BLaER1 (cell line): ENCODE measurements at regions not wholly inside any gene's neighbourhood (a gene's known extent, or its start where the extent isn't known, plus 50 kb on each side); places are given as distances from the start of the nearest gene placed in this dataset.

Experiments
- H3K27ac ChIP-seq: shearing (Covaris generic); formaldehyde crosslinking; 2 replicates; pipeline ENCODE4 v1.8.1; 2022
- H3K27me3 ChIP-seq: shearing (Covaris generic); formaldehyde crosslinking; 2 replicates; pipeline ENCODE4 v1.8.1; 2022
- H3K36me3 ChIP-seq: shearing (Covaris generic); formaldehyde crosslinking; 2 replicates; pipeline ENCODE4 v1.8.1; 2022
- H3K4me1 ChIP-seq: shearing (Covaris generic); formaldehyde crosslinking; 2 replicates; pipeline ENCODE4 v1.8.1; 2022
- H3K4me2 ChIP-seq: shearing (Covaris generic); formaldehyde crosslinking; 2 replicates; pipeline ENCODE4 v1.8.1; 2022
- H3K4me3 ChIP-seq: shearing (Covaris generic); formaldehyde crosslinking; 2 replicates; pipeline ENCODE4 v1.8.1; 2022
- H3K9ac ChIP-seq: shearing (Covaris generic); formaldehyde crosslinking; 2 replicates; pipeline ENCODE4 v1.8.1; 2022
- H3K9me3 ChIP-seq: shearing (Covaris generic); formaldehyde crosslinking; 2 replicates; pipeline ENCODE4 v1.8.1; 2022
- H4K20me1 ChIP-seq: shearing (Covaris generic); formaldehyde crosslinking; 2 replicates; pipeline ENCODE4 v1.8.1; 2022
- Cebpa-rat ChIP-seq: shearing (Covaris generic); IDR thresholded peaks from 2 replicates; pipeline ENCODE4 v1.8.1; 2022

GRCh38 chr16:65981057-65981456 lies 385.4 kb upstream of the CDH5 start:
- TF ChIP-seq Cebpa-rat: no peak
- no peak overlapping the region for H3K4me2 ChIP-seq

DNA sequence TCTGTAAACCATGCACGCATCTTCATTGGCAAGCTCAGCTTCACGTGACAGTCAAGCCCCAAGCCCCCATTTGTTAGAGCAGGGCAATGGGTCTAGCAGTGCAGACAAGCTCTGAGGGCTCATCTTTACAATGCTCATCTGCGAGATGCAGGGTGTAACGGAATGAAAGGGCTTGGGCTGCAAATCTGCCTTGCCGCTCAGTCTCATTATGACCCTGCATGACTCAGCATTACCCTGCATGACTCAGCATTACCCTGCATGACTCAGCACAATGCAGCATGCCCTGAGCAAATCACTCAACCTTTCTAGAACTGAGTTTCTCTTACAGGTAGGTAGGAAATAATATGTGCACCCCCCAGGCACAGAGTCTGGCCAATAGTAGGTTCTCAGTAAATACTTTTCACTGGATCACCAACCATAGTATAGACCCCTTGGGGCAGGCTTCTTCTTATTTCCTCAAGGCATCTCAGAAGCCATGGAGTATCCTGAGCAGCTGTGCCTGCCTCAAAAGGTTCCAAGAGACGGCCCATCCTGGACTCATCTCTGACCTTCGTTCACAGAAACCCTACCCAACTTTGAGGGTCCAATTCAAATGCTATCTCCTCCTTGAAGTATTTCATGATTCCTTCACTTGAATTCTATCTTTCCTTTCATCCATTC lies 391.3 kb upstream of the CDH5 start:
- no peak overlapping the region for H3K4me3 ChIP-seq
- peaks cover 25% of the 10 kb centered on the region for H3K9me3 ChIP-seq
- no peak overlapping the region for H3K27ac ChIP-seq
- no peaks in the 10 kb centered on the region for H3K27me3 ChIP-seq
- no peak overlapping the region for H3K9ac ChIP-seq
- H3K4me1 ChIP-seq: peaks cover 16% of the 10 kb centered on the region
- no peaks in the 10 kb centered on the region for H3K36me3 ChIP-seq
- TF ChIP-seq Cebpa-rat: no peak
- H3K4me2 ChIP-seq: no peak overlapping the region
- no peaks in the 10 kb centered on the region for H4K20me1 ChIP-seq

More at GRCh38 chr16:65981057-65981456, 385.4 kb upstream of the CDH5 start:
- H3K9ac ChIP-seq: no peak overlapping the region
- H3K36me3 ChIP-seq: no peaks in the 10 kb centered on the region
- no peaks in the 10 kb centered on the region for H3K27me3 ChIP-seq
- H3K9me3 ChIP-seq: peaks cover 9% of the 10 kb centered on the region
- H3K4me1 ChIP-seq: no peaks in the 10 kb centered on the region
- no peak overlapping the region for H3K27ac ChIP-seq
- no peaks in the 10 kb centered on the region for H4K20me1 ChIP-seq
- H3K4me3 ChIP-seq: no peak overlapping the region

GRCh38 chr16:65967376-65967775 lies 399.1 kb upstream of the CDH5 start:
- Histone ChIP-seq H3K27me3 (no peaks in the 10 kb centered on the region), H3K36me3 (no peaks in the 10 kb centered on the region), H3K27ac (no peak overlapping the region), H3K4me3 (no peak overlapping the region), H3K9ac (no peak overlapping the region), H3K4me2 (no peak overlapping the region), H3K9me3 (peaks cover 5% of the 10 kb centered on the region), H4K20me1 (no peaks in the 10 kb centered on the region), H3K4me1 (peaks cover 5% of the 10 kb centered on the region)
- no peak for TF ChIP-seq Cebpa-rat

DNA sequence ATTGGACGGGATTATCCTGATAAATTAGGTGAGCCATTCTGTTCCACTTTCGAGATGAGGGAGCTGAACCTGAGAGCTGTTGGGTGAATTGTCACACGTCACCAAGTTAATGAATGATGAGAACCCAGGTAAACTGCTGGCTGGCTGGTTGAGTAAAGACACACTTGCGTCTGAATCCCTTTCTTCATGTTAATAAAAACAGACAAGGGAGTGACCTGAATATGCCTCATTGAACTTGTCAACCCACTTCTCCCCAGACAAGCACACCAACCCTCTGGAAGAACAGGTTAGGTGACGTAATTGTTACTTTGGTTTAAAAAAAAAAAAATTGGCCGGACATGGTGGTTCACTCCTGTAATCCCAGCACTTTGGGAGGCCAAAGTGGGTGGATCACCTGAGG lies 400.9 kb upstream of the CDH5 start:
- Histone ChIP-seq H3K9ac (no peak overlapping the region), H3K4me2 (no peak overlapping the region), H4K20me1 (no peaks in the 10 kb centered on the region), H3K27ac (no peak overlapping the region), H3K36me3 (no peaks in the 10 kb centered on the region), H3K4me1 (peaks cover 14% of the 10 kb centered on the region), H3K27me3 (no peaks in the 10 kb centered on the region), H3K4me3 (no peak overlapping the region), H3K9me3 (peaks cover 5% of the 10 kb centered on the region)
- no peak for TF ChIP-seq Cebpa-rat

DNA sequence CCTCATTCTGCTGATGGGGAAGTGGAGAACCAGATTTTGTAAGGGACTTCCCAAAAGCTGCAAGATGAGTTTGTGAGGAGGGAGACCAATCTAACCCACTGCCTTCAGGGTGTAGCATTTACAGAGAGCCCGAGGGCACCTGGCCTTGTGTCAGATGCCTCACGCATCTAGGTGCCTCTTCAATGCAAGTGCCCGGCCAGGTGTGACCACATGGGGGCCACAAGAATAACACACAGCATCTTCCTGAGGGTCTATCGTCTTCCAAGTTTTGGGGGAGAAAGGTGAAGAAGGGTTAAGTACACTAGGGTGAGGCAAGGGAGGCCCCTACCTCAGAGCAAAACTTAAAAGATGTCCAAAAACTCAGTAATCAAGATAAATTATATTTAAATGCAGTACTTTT lies 401.7 kb upstream of the CDH5 start:
- H3K4me3 ChIP-seq: no peak overlapping the region
- H4K20me1 ChIP-seq: no peaks in the 10 kb centered on the region
- H3K36me3 ChIP-seq: no peaks in the 10 kb centered on the region
- no peak overlapping the region for H3K4me2 ChIP-seq
- H3K9ac ChIP-seq: no peak overlapping the region
- H3K9me3 ChIP-seq: no peaks in the 10 kb centered on the region
- TF ChIP-seq Cebpa-rat: no peak
- no peak overlapping the region for H3K27ac ChIP-seq
- no peaks in the 10 kb centered on the region for H3K27me3 ChIP-seq
- H3K4me1 ChIP-seq: peaks cover 18% of the 10 kb centered on the region

DNA sequence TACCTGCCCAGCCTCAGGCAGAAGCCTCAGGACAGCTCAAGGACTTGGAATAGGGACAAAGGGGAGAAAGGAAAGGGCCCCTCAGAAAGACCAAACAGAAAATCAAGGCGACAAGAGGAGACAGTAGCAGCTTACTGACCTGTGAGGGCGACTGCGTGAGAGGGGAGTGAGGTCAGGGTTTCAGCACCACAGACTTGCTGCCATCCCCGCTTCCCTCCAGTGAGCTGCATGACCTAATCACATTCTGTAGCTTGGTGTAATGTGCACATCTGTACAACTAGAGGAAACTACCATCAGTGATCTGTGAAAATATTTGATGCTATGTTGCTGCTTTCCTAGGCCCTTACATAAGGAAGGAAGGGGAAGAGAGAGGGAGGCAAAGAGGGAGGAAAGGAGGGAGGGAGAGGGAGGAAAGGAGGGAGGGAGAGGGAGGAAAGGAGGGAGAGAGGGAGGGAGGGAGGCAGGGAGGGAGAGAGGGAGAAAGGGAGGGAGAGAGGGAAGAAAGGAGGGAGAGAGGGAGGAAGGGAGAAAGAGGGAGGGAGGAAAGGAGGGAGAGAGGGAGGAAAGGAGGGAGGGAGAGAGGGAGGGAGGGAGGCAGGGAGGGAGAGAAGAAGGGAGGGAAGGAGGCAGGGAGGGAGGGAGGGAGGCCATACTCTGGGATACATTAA lies 404.9 kb upstream of the CDH5 start:
- Histone ChIP-seq H4K20me1 (no peaks in the 10 kb centered on the region), H3K4me1 (peaks cover 29% of the 10 kb centered on the region), H3K9me3 (no peaks in the 10 kb centered on the region), H3K27ac (no peak overlapping the region), H3K4me3 (no peak overlapping the region), H3K27me3 (no peaks in the 10 kb centered on the region), H3K4me2 (peak overlapping the region; percentile 22; the same call in 1 of the 2 replicates), H3K36me3 (no peaks in the 10 kb centered on the region), H3K9ac (no peak overlapping the region)
- no peak for TF ChIP-seq Cebpa-rat

DNA sequence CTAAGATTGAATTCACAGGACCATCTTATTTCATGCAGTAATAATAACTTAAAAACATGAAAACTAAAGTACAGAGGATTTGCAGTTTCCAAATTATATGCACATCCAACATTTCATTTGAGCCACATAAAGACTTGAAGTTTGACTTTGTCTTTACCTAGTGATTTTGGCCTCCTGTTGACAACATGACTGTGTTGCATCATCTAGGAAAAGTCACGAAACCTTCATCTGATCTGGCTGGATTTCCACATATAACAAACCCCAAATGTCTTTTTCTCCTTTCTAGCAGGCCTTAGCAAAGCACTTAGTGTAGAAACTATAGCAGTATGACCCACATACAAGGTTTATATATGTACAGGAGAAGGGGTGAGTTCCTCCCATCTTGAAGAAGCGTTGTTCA lies 406.5 kb upstream of the CDH5 start:
- no peaks in the 10 kb centered on the region for H3K36me3 ChIP-seq
- H3K4me1 ChIP-seq: peaks cover 29% of the 10 kb centered on the region
- no peaks in the 10 kb centered on the region for H3K9me3 ChIP-seq
- TF ChIP-seq Cebpa-rat: no peak; the same call in 1 of the 2 replicates
- H3K4me3 ChIP-seq: no peak overlapping the region
- no peak overlapping the region for H3K9ac ChIP-seq
- H4K20me1 ChIP-seq: no peaks in the 10 kb centered on the region
- H3K4me2 ChIP-seq: 0 out of 2 replicates have a peak overlapping the region, but pooled peaks have one; percentile 49
- no peaks in the 10 kb centered on the region for H3K27me3 ChIP-seq
- H3K27ac ChIP-seq: no peak overlapping the region

- TF ChIP-seq Cebpa-rat: no peak
- no peak overlapping the region for H3K4me2 ChIP-seq
- H3K36me3 ChIP-seq: no peaks in the 10 kb centered on the region
- H3K4me3 ChIP-seq: no peak overlapping the region
- H3K4me1 ChIP-seq: peaks cover 39% of the 10 kb centered on the region
- H3K9me3 ChIP-seq: no peaks in the 10 kb centered on the region
- H3K27ac ChIP-seq: no peak overlapping the region
- no peak overlapping the region for H3K9ac ChIP-seq
- no peaks in the 10 kb centered on the region for H3K27me3 ChIP-seq
- H4K20me1 ChIP-seq: no peaks in the 10 kb centered on the region
Observed at GRCh38 chr16:65958086-65958485, 408.4 kb upstream of the CDH5 start.

GRCh38 chr16:65956100-65956499 lies 410.4 kb upstream of the CDH5 start:
- Histone ChIP-seq H3K9ac (no peak overlapping the region), H3K4me3 (no peak overlapping the region), H3K27ac (no peak overlapping the region), H3K9me3 (no peaks in the 10 kb centered on the region), H3K27me3 (no peaks in the 10 kb centered on the region), H3K4me2 (no peak overlapping the region), H4K20me1 (no peaks in the 10 kb centered on the region), H3K36me3 (no peaks in the 10 kb centered on the region), H3K4me1 (peaks cover 26% of the 10 kb centered on the region)
- no peak for TF ChIP-seq Cebpa-rat

DNA sequence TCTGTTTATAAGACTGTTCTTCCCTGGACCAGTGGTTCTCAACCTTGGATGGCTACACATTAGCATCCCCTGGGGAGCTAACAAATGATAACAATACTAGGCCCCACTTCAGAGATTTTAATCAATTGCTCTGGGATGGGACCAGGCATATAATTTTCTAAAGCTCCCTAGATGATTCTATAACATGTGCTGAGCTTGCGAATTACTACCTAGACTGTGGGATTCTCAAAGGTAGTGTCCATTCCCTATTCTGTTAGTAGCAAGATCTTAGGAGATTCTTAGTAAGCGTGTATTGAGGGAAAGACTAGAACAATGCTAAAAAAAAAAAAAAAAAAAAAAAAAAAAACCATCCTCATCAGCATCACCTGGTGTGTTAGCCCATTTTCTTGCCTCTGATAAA lies 412.0 kb upstream of the CDH5 start:
- TF ChIP-seq Cebpa-rat: no peak
- Histone ChIP-seq H4K20me1 (no peaks in the 10 kb centered on the region), H3K27ac (no peak overlapping the region), H3K4me3 (no peak overlapping the region), H3K36me3 (no peaks in the 10 kb centered on the region), H3K4me2 (peak overlapping the region; percentile 17; the same call in 1 of the 2 replicates), H3K9me3 (no peaks in the 10 kb centered on the region), H3K27me3 (no peaks in the 10 kb centered on the region), H3K4me1 (peaks cover 18% of the 10 kb centered on the region), H3K9ac (no peak overlapping the region)
